Liver (tissue), 8 donors: ENCODE measurements at regions not wholly inside any gene's neighbourhood (a gene's known extent, or its start where the extent isn't known, plus 50 kb on each side); places are given as distances from the start of the nearest gene placed in this dataset.

Experiments used
- DNase-seq: peaks from one replicate; pipeline ENCODE4 v3.0.0-alpha.2; 2017; ENCODE audit warnings: low spot score
- H3K27ac ChIP-seq, 2 donors: one replicate each; pipeline ENCODE4 v1.7.0; 2013; ENCODE audit warnings: inconsistent platforms in 2 of 2, low read length in 2 of 2, control low read depth in 1 of 2, low read depth in 1 of 2, mild to moderate bottlenecking in 1 of 2
- H3K27me3 ChIP-seq, 4 donors: one replicate each; pipeline versions ENCODE4 v1.6.1 to v1.7.0; 2013; ENCODE audit warnings: low read length in 3 of 4, inconsistent platforms in 1 of 4, mild to moderate bottlenecking in 1 of 4, moderate library complexity in 1 of 4; ENCODE audit not compliant: control insufficient read depth in 4 of 4, insufficient read depth in 4 of 4
- H3K36me3 ChIP-seq, 4 donors: one replicate each; pipeline versions ENCODE4 v1.6.1 to v1.7.0; 2013; ENCODE audit warnings: low read length in 3 of 4, mild to moderate bottlenecking in 3 of 4, low read depth in 1 of 4, moderate library complexity in 1 of 4; ENCODE audit not compliant: control insufficient read depth in 4 of 4, insufficient read depth in 3 of 4
- H3K4me1 ChIP-seq, 4 donors: one replicate each; pipeline versions ENCODE4 v1.6.1 to v1.7.0; 2013; ENCODE audit warnings: low read length in 3 of 4, mild to moderate bottlenecking in 3 of 4, moderate library complexity in 1 of 4; ENCODE audit not compliant: control insufficient read depth in 4 of 4, insufficient read depth in 4 of 4
- H3K4me3 ChIP-seq, 3 donors: one replicate each; pipeline versions ENCODE4 v1.6.1 to v1.7.0; 2013; ENCODE audit warnings: low read length in 3 of 3, control low read depth in 1 of 3, low read depth in 1 of 3, mild to moderate bottlenecking in 1 of 3
- H3K9ac ChIP-seq, 2 donors: one replicate each; pipeline ENCODE4 v1.7.0; 2013; ENCODE audit warnings: low read length in 2 of 2, mild to moderate bottlenecking in 2 of 2, moderate library complexity in 2 of 2, control low read depth in 1 of 2, low read depth in 1 of 2
- H3K9me3 ChIP-seq, 4 donors: one replicate each; pipeline versions ENCODE4 v1.6.1 to v1.7.0; 2013; ENCODE audit warnings: low read length in 3 of 4; ENCODE audit not compliant: control insufficient read depth in 4 of 4
- ATF3 ChIP-seq: IDR thresholded peaks from 2 replicates; pipeline ENCODE4 v1.6.1; 2016; ENCODE audit warnings: antibody characterized with exemption
- CTCF ChIP-seq: fragments of 150-350 bp; IDR thresholded peaks from 2 replicates; pipeline ENCODE4 v1.5.1; 2017; ENCODE audit warnings: improper control_type of control experiment, low read depth, low read length; ENCODE audit not compliant: missing input control
- EGR1 ChIP-seq, 2 donors: IDR thresholded peaks; 2 replicates each; pipeline ENCODE4 v1.6.1; 2016 to 2018; ENCODE audit warnings: antibody characterized with exemption in 2 of 2, low read depth in 2 of 2
- FOXA1 ChIP-seq: IDR thresholded peaks from 2 replicates; pipeline ENCODE4 v1.6.1; 2016; ENCODE audit warnings: antibody characterized with exemption
- FOXA2 ChIP-seq: IDR thresholded peaks from 2 replicates; pipeline ENCODE4 v1.6.1; 2016; ENCODE audit warnings: antibody characterized with exemption
- GABPA ChIP-seq, 2 donors: IDR thresholded peaks in 1 of 2; conservative IDR thresholded peaks in 1 of 2; 2 replicates each; pipeline ENCODE4 v1.6.1; 2016; ENCODE audit warnings: antibody characterized with exemption in 2 of 2, mild to moderate bottlenecking in 1 of 2, moderate library complexity in 1 of 2
- HNF4A ChIP-seq, 2 donors: conservative IDR thresholded peaks; 2 replicates each; pipeline ENCODE4 v1.6.1; 2016; ENCODE audit warnings: antibody characterized with exemption in 2 of 2, mild to moderate bottlenecking in 2 of 2
- HNF4G ChIP-seq: IDR thresholded peaks from 2 replicates; pipeline ENCODE4 v1.6.1; 2016; ENCODE audit warnings: antibody characterized with exemption
- JUND ChIP-seq, 2 donors: IDR thresholded peaks; 2 replicates each; pipeline ENCODE4 v1.6.1; 2016; ENCODE audit warnings: antibody characterized with exemption in 2 of 2
- MAX ChIP-seq: IDR thresholded peaks from 2 replicates; pipeline ENCODE4 v1.6.1; 2016; ENCODE audit warnings: antibody characterized with exemption
- NR2F2 ChIP-seq: IDR thresholded peaks from 2 replicates; pipeline ENCODE4 v1.6.1; 2016; ENCODE audit warnings: antibody characterized with exemption
- RAD21 ChIP-seq, 2 donors: IDR thresholded peaks; 2 replicates each; pipeline ENCODE4 v1.6.1; 2016; ENCODE audit warnings: antibody characterized with exemption in 2 of 2, mild to moderate bottlenecking in 2 of 2
- REST ChIP-seq: IDR thresholded peaks from 2 replicates; pipeline ENCODE4 v1.6.1; 2016; ENCODE audit warnings: antibody characterized with exemption, mild to moderate bottlenecking
- RXRA ChIP-seq, 2 donors: IDR thresholded peaks; 2 replicates each; pipeline ENCODE4 v1.6.1; 2017 to 2018; ENCODE audit warnings: antibody characterized with exemption in 2 of 2, mild to moderate bottlenecking in 1 of 2
- SP1 ChIP-seq: IDR thresholded peaks from 2 replicates; pipeline ENCODE4 v1.6.1; 2018; ENCODE audit warnings: antibody characterized with exemption, mild to moderate bottlenecking
- YY1 ChIP-seq: IDR thresholded peaks from 2 replicates; pipeline ENCODE4 v1.6.1; 2016; ENCODE audit warnings: antibody characterized with exemption, mild to moderate bottlenecking
- ZBTB33 ChIP-seq: IDR thresholded peaks from 2 replicates; pipeline ENCODE4 v1.6.1; 2016; ENCODE audit warnings: antibody characterized with exemption
- WGBS: extraction: QIAGEN DNeasy Blood & Tissue Kit; methylation state at CpG from one replicate; pipeline ENCODE4 v1.1.7; 2013; 5-methylcytosine and 5-hydroxymethylcytosine counted together
- donor health status: healthy.
- donor health status: healthy.
- donor health status: healthy.
- donor health status: healthy.
- donor health status: healthy.

GRCh38 chr5:8209500-8209899 lies 340.6 kb downstream of the MTRR start:
- Histone ChIP-seq H3K27me3 (no peaks in the 10 kb centered on the region), H3K4me1 (no peaks in the 10 kb centered on the region), H3K9ac (no peak overlapping the region), H3K27ac (no peak overlapping the region), H3K36me3 (no peaks in the 10 kb centered on the region), H3K9me3 (peaks cover 0 to 5% (median 0%) of the 10 kb centered on the region in 4 donors), H3K4me3 (no peak overlapping the region)
- TF ChIP-seq HNF4A (conservative IDR thresholded peaks at IDR 0.05) (no peak), FOXA2 (no peak)
- no peak for DNase-seq
- WGBS, result 74% methylated on average over 5 of the region's 5 CpGs

GRCh38 chr5:8213701-8214240 lies 344.8 kb downstream of the MTRR start:
- no peaks in the 10 kb centered on the region for H3K27me3 ChIP-seq
- H3K9ac ChIP-seq, result no peak overlapping the region
- H3K4me3 ChIP-seq, result no peak overlapping the region
- no peak overlapping the region for H3K27ac ChIP-seq
- no peaks in the 10 kb centered on the region for H3K4me1 ChIP-seq
- no peak for DNase-seq
- 47% methylated on average over 7 of the region's 7 CpGs for WGBS
- TF ChIP-seq ATF3, result no peak
- TF ChIP-seq HNF4G, result no peak
- TF ChIP-seq FOXA2, result no peak
- no peak for TF ChIP-seq ZBTB33
- no peak for TF ChIP-seq RAD21 (IDR thresholded peaks at IDR 0.05)
- TF ChIP-seq NR2F2, result no peak
- no peak for TF ChIP-seq MAX
- no peak for TF ChIP-seq HNF4A (conservative IDR thresholded peaks at IDR 0.05)
- no peak for TF ChIP-seq REST
- TF ChIP-seq JUND (IDR thresholded peaks at IDR 0.05), result no peak
- no peak for TF ChIP-seq GABPA (IDR thresholded peaks at IDR 0.05 in 1 of 2, conservative IDR thresholded peaks at IDR 0.05 in 1 of 2)
- no peak for TF ChIP-seq YY1
- TF ChIP-seq RXRA (IDR thresholded peaks at IDR 0.05), result no peak
- TF ChIP-seq CTCF, result no peak
- no peak for TF ChIP-seq FOXA1
- no peak for TF ChIP-seq SP1
- TF ChIP-seq EGR1 (IDR thresholded peaks at IDR 0.05; ENCODE audit: low read depth in 2 of 2), result no peak
- H3K36me3 ChIP-seq, result no peaks in the 10 kb centered on the region
- no peaks in the 10 kb centered on the region for H3K9me3 ChIP-seq
